ENCODE measurements at regions not wholly inside any gene's neighbourhood (a gene's known extent, or its start where the extent isn't known, plus 50 kb on each side); places are given as distances from the start of the nearest gene placed in this dataset.
"Not testable (repeated sequence)": the region's sequence is repeated elsewhere in the genome, so short reads cannot be mapped to it uniquely, and the experiment has no call there.

DNA sequence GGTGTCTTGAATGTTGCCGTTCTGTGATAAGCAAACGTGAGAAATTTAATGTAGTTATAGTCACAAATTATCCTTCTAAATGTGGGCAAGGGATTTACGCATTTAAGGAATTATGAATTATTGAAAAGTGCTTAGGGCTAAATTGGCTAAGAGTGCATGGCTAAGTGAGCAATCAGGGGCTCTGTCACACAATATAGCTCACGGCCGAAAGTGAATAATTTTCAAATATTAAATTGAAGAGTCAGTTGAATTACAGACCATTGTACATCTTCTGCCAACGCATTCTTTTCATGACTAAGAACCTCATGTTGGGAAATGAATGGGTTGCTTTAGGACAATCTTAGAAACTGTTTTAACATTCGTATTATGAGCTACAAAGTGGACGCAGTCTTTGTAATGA is 1832.9 kb upstream of the LRRTM1 start:
- no peak for DNase-seq

DNA sequence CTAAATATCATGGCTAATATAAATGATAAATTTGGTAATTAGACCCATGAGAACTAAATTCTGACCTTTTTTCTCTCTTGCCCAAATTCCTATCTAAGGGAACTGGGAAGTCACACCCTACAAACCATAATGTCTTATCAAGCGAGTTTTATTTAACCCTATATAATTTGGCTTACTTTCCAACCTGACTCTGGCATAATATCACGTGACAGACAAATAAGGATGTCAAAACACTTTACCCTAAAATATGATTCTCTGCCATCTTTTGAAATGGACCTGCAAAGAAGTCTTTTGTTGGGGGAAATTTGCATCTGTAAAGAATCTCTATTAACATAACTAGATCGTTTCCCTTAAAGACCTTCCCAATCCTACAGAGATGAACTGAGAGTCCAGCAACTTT is 1823.5 kb upstream of the LRRTM1 start:
- no peak for DNase-seq

- DNase-seq: no peak
Measured at GRCh38 chr2:82124629-82125028, 1820.1 kb upstream of the LRRTM1 start.

DNA sequence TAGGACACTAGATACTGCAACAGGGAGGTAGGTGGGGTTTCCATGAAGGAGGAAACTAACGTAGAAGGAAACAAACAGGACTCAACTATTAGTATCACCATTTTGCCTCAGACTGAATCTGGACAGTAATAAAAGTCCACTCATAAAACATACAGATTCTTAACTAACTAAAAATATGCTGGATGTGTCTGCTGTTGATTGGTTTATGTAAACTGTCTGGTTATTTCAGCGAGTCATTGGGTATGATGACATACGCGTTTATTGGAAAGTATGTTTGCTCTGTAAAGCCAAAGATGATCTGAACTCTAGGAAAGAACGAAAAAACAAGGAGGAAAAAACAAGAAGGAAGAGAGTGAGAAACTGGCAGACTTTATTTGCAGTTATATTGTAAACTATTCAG is 1816.1 kb upstream of the LRRTM1 start:
- no peak for DNase-seq

GRCh38 chr2:82120115-82120514 is 1815.6 kb upstream of the LRRTM1 start:
- no peak for DNase-seq

GRCh38 chr2:82109418-82109817 is 1804.9 kb upstream of the LRRTM1 start:
- DNase-seq: no peak

DNA sequence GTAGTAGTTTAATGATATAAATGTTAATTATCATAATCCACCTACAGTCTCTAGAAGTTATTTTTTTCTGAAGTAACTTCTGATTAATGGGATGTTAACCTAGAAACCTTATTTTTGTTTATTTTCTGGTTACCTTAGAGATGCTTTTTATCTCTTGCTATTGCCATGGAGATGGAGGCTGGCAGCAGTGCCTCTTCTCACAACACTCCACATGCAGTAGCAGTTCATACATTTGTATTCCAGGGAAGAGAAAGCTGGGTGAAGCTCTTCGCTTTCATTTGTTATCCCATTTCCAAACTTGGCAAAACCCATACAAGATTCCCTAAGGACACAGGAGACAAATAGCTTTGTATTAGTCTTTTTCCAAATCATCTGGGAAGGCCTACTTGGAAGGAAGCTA is 1794.1 kb upstream of the LRRTM1 start:
- no peak for DNase-seq

DNA sequence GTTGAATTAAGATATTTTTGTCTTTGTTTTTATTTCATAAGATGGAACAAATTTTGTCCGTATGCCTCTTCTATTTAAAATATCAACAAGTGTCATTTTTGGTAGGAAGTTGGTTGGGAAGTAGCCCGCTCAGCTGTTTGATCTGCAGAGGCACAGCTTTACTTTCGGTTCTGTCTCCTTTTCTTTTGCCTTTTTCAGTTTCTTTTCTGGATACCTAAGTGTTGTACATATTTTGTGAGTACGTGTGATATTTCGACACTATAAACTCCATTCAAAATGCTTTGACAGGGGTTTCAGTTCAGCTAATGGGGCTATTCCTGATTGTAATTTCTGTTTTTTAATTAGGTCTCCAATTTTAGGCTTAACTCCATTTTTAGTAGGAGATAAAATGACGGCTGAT is 1785.0 kb upstream of the LRRTM1 start:
- no peak for DNase-seq

- DNase-seq: no peak
Measured at GRCh38 chr2:82084679-82085392, 1780.3 kb upstream of the LRRTM1 start.

DNA sequence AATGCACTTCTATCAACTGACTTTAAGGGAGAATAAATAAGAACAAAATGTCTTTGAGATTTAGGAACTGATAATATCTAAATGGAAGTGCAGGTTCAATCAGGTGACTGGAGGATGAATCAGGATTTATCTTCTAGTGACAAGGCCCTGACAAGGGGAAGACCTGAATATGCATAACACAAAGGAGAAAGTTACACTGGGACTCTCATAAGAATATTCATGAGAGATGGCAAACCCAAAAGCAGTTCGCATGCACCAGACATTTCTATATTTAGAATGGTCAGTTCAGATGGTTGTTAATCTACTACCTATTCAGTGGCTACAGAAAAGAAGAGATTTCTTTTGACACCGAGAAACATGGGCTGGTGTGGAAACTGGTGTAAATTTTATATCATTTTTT is 1771.3 kb upstream of the LRRTM1 start:
- no peak for DNase-seq

GRCh38 chr2:82062463-82062862 is 1757.9 kb upstream of the LRRTM1 start:
- no peak for DNase-seq

GRCh38 chr2:82055846-82056245 is 1751.3 kb upstream of the LRRTM1 start:
- DNase-seq: no peak

- no peak for DNase-seq
Measured at GRCh38 chr2:82043867-82044266, 1739.3 kb upstream of the LRRTM1 start.

DNA sequence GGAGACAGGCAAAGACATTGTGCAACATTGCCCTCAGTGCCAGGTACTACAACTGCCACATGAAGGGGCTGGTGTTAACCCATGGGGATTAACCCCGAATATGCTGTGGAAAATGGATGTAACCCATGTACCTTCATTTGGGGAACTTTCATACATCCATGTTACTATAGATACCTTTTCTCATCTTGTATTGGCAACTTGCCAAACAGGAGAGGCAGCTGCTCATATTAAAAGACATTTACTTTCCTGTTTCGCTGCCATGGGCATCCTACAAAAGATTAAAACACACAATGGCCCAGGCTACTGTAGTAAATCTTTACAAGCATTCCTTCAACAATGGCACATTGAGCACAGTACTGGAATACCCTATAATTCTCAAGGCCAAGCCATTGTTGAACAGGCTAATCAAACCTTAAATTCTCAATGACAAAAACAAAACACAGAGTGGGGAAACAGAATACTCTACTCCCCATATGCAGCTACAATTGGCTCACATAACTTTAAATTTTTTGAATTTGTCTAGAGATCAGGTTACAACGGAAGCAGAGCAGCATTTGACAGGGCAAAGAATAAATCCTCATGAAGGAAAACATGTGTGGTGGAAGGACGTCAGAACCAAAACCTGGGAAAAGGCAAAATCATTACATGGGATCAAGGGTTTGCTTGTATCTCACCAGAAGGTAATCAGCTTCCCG is 1723.5 kb upstream of the LRRTM1 start:
- no peak for DNase-seq

- DNase-seq: no peak
Measured at GRCh38 chr2:82023710-82024109, 1719.2 kb upstream of the LRRTM1 start.

DNA sequence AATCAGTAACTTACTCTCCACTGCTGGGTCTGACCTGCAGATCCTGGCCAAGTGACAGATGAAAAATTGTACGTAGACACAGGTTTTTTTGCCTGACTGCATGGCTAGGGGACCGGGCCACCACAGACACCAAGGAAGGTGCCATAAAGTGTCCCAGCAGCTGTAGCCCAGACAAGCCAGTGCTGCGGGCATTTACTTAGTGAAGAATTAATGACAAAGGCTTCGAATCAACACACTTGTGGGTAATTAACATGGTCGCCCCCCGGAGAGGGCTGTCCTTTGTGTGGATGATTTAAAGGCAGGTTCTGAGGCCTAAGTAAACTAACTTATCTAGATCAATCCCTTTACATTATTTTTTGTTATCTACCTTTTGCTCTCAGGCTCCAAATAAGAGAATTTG is 1709.1 kb upstream of the LRRTM1 start:
- no peak for DNase-seq

- no peak for DNase-seq
Measured at GRCh38 chr2:82007071-82007664, 1702.6 kb upstream of the LRRTM1 start.

GRCh38 chr2:82005889-82006288 is 1701.3 kb upstream of the LRRTM1 start:
- not testable (repeated sequence) for DNase-seq

- DNase-seq: no peak
Measured at GRCh38 chr2:82001614-82002013, 1697.1 kb upstream of the LRRTM1 start.

- no peak for DNase-seq
Measured at GRCh38 chr2:82000606-82001005, 1696.1 kb upstream of the LRRTM1 start.

GRCh38 chr2:81996332-81996731 is 1691.8 kb upstream of the LRRTM1 start:
- no peak for DNase-seq

DNA sequence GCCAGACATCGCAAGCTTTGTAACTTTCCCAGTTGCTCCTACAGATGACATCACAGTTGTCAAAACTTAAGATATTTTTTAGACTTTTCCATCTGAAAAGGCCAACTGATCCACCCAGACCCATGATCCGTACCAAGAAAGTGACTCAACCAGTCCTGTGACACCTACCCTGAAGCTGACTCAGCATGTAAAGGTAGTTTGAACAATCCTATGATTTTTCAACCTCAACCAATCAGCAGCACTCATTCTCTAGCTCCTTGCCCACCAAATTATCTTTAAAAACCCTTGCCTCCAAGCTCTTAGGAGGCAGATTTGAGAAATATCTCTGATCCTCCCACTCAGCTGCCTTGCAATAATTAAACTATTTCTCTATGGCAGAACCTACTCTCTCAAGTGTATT is 1686.7 kb upstream of the LRRTM1 start:
- no peak for DNase-seq

DNA sequence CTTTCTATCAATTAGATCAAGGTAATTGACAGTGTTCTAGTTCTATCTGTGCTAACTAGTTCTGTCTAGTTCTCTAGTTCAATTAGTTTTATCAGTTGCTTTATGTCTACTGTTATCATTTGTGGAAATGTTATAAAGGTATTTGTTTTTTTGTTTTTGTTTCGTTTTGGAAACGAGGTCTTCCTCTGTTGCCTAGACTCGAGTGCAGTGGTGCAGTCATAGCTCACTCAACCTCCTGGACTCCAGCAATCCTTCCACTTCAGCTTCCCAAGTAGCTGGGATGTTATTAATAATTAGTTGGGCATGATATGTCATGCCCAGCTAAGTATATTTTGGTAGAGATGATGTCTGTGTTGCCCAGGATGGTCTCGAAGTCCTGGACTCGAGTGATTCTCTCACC is 1682.8 kb upstream of the LRRTM1 start:
- no peak for DNase-seq

DNA sequence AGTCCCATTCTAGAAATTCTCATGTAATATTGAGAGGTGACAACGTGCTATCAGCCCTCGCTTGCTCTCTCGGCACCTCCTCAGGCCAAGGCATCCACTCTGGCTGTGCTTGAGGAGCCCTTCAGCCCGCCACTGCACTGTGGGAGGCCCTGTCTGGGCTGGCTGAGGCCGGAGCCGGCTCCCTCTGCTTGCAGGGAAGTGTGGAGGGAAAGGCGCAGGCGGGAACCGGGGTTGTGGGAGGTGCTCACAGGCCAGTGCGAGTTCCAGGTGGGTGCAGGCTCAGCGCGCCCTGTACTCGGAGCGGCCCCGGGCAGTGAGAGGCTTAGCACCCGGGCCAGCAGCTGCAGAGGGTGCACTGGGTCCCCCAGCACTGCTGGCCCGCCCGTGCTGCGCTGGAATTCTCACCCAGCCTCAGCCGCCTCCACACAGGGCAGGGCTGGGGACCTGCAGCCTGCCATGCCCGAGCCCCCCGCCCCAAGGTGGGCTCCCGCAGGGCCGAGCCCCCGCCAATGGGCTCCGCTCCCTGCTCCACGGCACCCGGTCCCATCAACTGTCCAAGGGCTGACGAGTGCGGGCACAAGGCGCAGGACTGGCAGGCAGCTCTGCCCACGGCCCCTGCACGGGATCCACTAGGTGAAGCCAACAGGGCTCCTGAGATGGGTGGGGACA is 1680.6 kb upstream of the LRRTM1 start:
- no peak for DNase-seq

Measured in NCI-H187 treated with DMSO at 0.1 percent for 48 hours (cell line).